Neural progenitor cell (in vitro differentiated cells): ENCODE measurements at regions not wholly inside any gene's neighbourhood (a gene's known extent, or its start where the extent isn't known, plus 50 kb on each side); places are given as distances from the start of the nearest gene placed in this dataset.

ENCODE experiments used
- DNase-seq: peaks from one replicate; pipeline ENCODE4 v3.0.0-alpha.2; 2016; ENCODE audit warnings: low spot score
- H2AFZ ChIP-seq: fragments of 200-600 bp; sonication (generic); replicated peaks from 2 replicates; pipeline ENCODE4 v1.6.1; 2016; ENCODE audit warnings: antibody characterized with exemption
- H3F3A ChIP-seq: fragments of 200-600 bp; sonication (generic); 2 replicates; pipeline ENCODE4 v1.6.1; 2016; ENCODE audit warnings: antibody characterized with exemption, low read depth
- H3K27ac ChIP-seq: fragments of 200-600 bp; sonication (generic); 2 replicates; pipeline ENCODE4 v1.5.1; 2016; ENCODE audit warnings: mild to moderate bottlenecking
- H3K27me3 ChIP-seq: fragments of 200-600 bp; sonication (generic); 2 replicates; pipeline ENCODE4 v1.6.1; 2016; ENCODE audit warnings: mild to moderate bottlenecking, moderate library complexity
- H3K36me3 ChIP-seq: fragments of 200-600 bp; sonication (generic); 2 replicates; pipeline ENCODE4 v1.5.1; 2016
- H3K4me1 ChIP-seq: fragments of 200-600 bp; sonication (generic); 2 replicates; pipeline ENCODE4 v1.6.1; 2016; ENCODE audit warnings: mixed run types
- H3K4me2 ChIP-seq: fragments of 200-600 bp; sonication (generic); 2 replicates; pipeline ENCODE4 v1.6.1; 2016
- H3K4me3 ChIP-seq: fragments of 200-600 bp; sonication (generic); 2 replicates; pipeline ENCODE4 v1.5.1; 2016
- H3K79me2 ChIP-seq: fragments of 200-600 bp; sonication (generic); 2 replicates; pipeline ENCODE4 v1.6.1; 2016; ENCODE audit warnings: low read depth
- H3K9ac ChIP-seq: fragments of 200-600 bp; sonication (generic); 2 replicates; pipeline ENCODE4 v1.6.1; 2016
- H3K9me3 ChIP-seq: fragments of 200-600 bp; sonication (generic); 2 replicates; pipeline ENCODE4 v1.5.1; 2016; ENCODE audit warnings: low read depth
- H4K20me1 ChIP-seq: fragments of 200-600 bp; sonication (generic); 2 replicates; pipeline ENCODE4 v1.6.1; 2016; ENCODE audit warnings: low read depth
- H3K27ac Mint-ChIP-seq: 3 replicates; pipeline ENCODE4 v1.8.0; 2021; ENCODE audit warnings: mixed read lengths
- H3K27me3 Mint-ChIP-seq: 2 replicates; pipeline ENCODE4 v1.8.0; 2022; ENCODE audit warnings: low read depth, mild to moderate bottlenecking, inconsistent platforms, moderate library complexity, mixed read lengths; ENCODE audit not compliant: insufficient read depth
- H3K36me3 Mint-ChIP-seq: 3 replicates; pipeline ENCODE4 v1.8.0; 2021; ENCODE audit warnings: mixed read lengths
- H3K4me1 Mint-ChIP-seq: 3 replicates; pipeline ENCODE4 v1.8.0; 2021; ENCODE audit warnings: mixed read lengths
- H3K4me3 Mint-ChIP-seq: 3 replicates; pipeline ENCODE4 v1.8.0; 2021; ENCODE audit warnings: mild to moderate bottlenecking, moderate library complexity, mixed read lengths
- H3K9me3 Mint-ChIP-seq: 3 replicates; pipeline ENCODE4 v1.8.0; 2020; ENCODE audit warnings: mixed read lengths
- CTCF ChIP-seq: fragments of 200-600 bp; sonication (generic); IDR thresholded peaks from 2 replicates; pipeline ENCODE4 v1.5.1; 2017; ENCODE audit warnings: antibody characterized with exemption, mild to moderate bottlenecking
- EZH2 ChIP-seq: fragments of 200-600 bp; sonication (generic); IDR thresholded peaks from 2 replicates; pipeline ENCODE4 v1.6.1; 2017; ENCODE audit warnings: antibody characterized with exemption, mild to moderate bottlenecking, moderate library complexity
- EZH2phosphoT487 ChIP-seq: fragments of 200-600 bp; sonication (generic); IDR thresholded peaks from 2 replicates; pipeline ENCODE4 v1.6.1; 2017; ENCODE audit warnings: antibody characterized with exemption

- Histone ChIP-seq H3K4me1 (no peaks in the 10 kb centered on the region), H3K27ac (no peak overlapping the region), H3F3A (no peaks in the 10 kb centered on the region), H4K20me1 (no peaks in the 10 kb centered on the region), H3K79me2 (no peaks in the 10 kb centered on the region), H3K4me3 (no peak overlapping the region), H3K4me2 (no peak overlapping the region), H3K9me3 (no peaks in the 10 kb centered on the region), H2AFZ (no peak overlapping the region), H3K9ac (no peak overlapping the region), H3K36me3 (no peaks in the 10 kb centered on the region), H3K27me3 (no peaks in the 10 kb centered on the region)
- Mint-ChIP-seq H3K27me3 (no peaks in the 10 kb centered on the region), H3K9me3 (no peaks in the 10 kb centered on the region), H3K4me1 (peaks cover 2% of the 10 kb centered on the region), H3K4me3 (no peak overlapping the region), H3K27ac (no peak overlapping the region), H3K36me3 (no peaks in the 10 kb centered on the region)
- no peak for TF ChIP-seq EZH2phosphoT487
- TF ChIP-seq CTCF, result no peak
- TF ChIP-seq EZH2, result no peak
- DNase-seq, result no peak
Observed at GRCh38 chr9:14442956-14443355, 129.0 kb upstream of the NFIB start.

GRCh38 chr9:14441976-14442651 lies 128.2 kb upstream of the NFIB start:
- H3K4me1 ChIP-seq, result no peaks in the 10 kb centered on the region
- no peaks in the 10 kb centered on the region for H3K79me2 ChIP-seq
- no peaks in the 10 kb centered on the region for H3K36me3 ChIP-seq
- peak; percentile 58 for DNase-seq
- H2AFZ ChIP-seq, result peak overlapping the region; percentile 27
- no peaks in the 10 kb centered on the region for H3F3A ChIP-seq
- peak; percentile 57 for TF ChIP-seq CTCF
- TF ChIP-seq EZH2, result no peak
- H4K20me1 ChIP-seq, result no peaks in the 10 kb centered on the region
- peaks cover 5% of the 10 kb centered on the region for H3K4me1 Mint-ChIP-seq
- no peaks in the 10 kb centered on the region for H3K27me3 Mint-ChIP-seq
- H3K36me3 Mint-ChIP-seq, result no peaks in the 10 kb centered on the region
- no peak overlapping the region for H3K4me3 Mint-ChIP-seq
- H3K27ac Mint-ChIP-seq, result no peak overlapping the region
- no peaks in the 10 kb centered on the region for H3K9me3 Mint-ChIP-seq
- no peak overlapping the region for H3K27ac ChIP-seq
- H3K4me3 ChIP-seq, result no peak overlapping the region
- no peaks in the 10 kb centered on the region for H3K9me3 ChIP-seq
- no peak overlapping the region for H3K9ac ChIP-seq
- H3K4me2 ChIP-seq, result no peak overlapping the region
- no peaks in the 10 kb centered on the region for H3K27me3 ChIP-seq

GRCh38 chr9:14441115-14441514 lies 127.2 kb upstream of the NFIB start:
- Histone ChIP-seq H3K9me3 (no peaks in the 10 kb centered on the region), H3K4me3 (no peak overlapping the region), H3K27ac (no peak overlapping the region), H4K20me1 (no peaks in the 10 kb centered on the region), H3F3A (no peaks in the 10 kb centered on the region), H3K79me2 (no peaks in the 10 kb centered on the region), H3K36me3 (no peaks in the 10 kb centered on the region), H3K4me2 (no peak overlapping the region), H3K9ac (no peak overlapping the region), H3K4me1 (no peaks in the 10 kb centered on the region), H2AFZ (no peak overlapping the region), H3K27me3 (no peaks in the 10 kb centered on the region)
- H3K4me3 Mint-ChIP-seq, result no peak overlapping the region
- no peak for DNase-seq
- no peak overlapping the region for H3K27ac Mint-ChIP-seq
- H3K9me3 Mint-ChIP-seq, result no peaks in the 10 kb centered on the region
- peaks cover 8% of the 10 kb centered on the region for H3K4me1 Mint-ChIP-seq
- no peaks in the 10 kb centered on the region for H3K36me3 Mint-ChIP-seq
- no peaks in the 10 kb centered on the region for H3K27me3 Mint-ChIP-seq
- no peak for TF ChIP-seq CTCF
- TF ChIP-seq EZH2, result no peak
- no peak for TF ChIP-seq EZH2phosphoT487
